Activated T-cell treated with anti-CD3 and anti-CD28 coated beads, Interleukin-2, amount 50 U/mL, for 24 hours (primary cell): ENCODE measurements at regions not wholly inside any gene's neighbourhood (a gene's known extent, or its start where the extent isn't known, plus 50 kb on each side); places are given as distances from the start of the nearest gene placed in this dataset.

Source experiments
- DNase-seq: peaks from one replicate; pipeline ENCODE4 v3.0.0-alpha.2; 2020
- H3K27ac Mint-ChIP-seq: 2 replicates; pipeline ENCODE4 v1.8.0; 2020; ENCODE audit warnings: mild to moderate bottlenecking, mixed read lengths
- H3K27me3 Mint-ChIP-seq: 2 replicates; pipeline ENCODE4 v1.8.0; 2020; ENCODE audit warnings: mixed read lengths
- H3K36me3 Mint-ChIP-seq: 2 replicates; pipeline ENCODE4 v1.8.0; 2020; ENCODE audit warnings: low read depth, mixed read lengths
- H3K4me1 Mint-ChIP-seq: 2 replicates; pipeline ENCODE4 v1.8.0; 2020; ENCODE audit warnings: low read depth, mixed read lengths
- H3K4me3 Mint-ChIP-seq: 2 replicates; pipeline ENCODE4 v1.8.0; 2020; ENCODE audit warnings: mild to moderate bottlenecking, moderate library complexity, mixed read lengths
- H3K9me3 Mint-ChIP-seq: 2 replicates; pipeline ENCODE4 v1.8.0; 2020; ENCODE audit warnings: mixed read lengths

GRCh38 chr20:41978875-41979274 is 360.7 kb upstream of the CHD6 start:
- no peaks in the 10 kb centered on the region for H3K36me3 Mint-ChIP-seq
- H3K4me3 Mint-ChIP-seq = no peak overlapping the region
- no peaks in the 10 kb centered on the region for H3K4me1 Mint-ChIP-seq
- no peak for DNase-seq
- H3K27ac Mint-ChIP-seq = no peak overlapping the region
- no peaks in the 10 kb centered on the region for H3K9me3 Mint-ChIP-seq
- H3K27me3 Mint-ChIP-seq = no peaks in the 10 kb centered on the region

- H3K27me3 Mint-ChIP-seq = no peaks in the 10 kb centered on the region
- DNase-seq = no peak
- no peak overlapping the region for H3K4me3 Mint-ChIP-seq
- H3K9me3 Mint-ChIP-seq = no peaks in the 10 kb centered on the region
- H3K36me3 Mint-ChIP-seq = no peaks in the 10 kb centered on the region
- H3K27ac Mint-ChIP-seq = no peak overlapping the region
- no peaks in the 10 kb centered on the region for H3K4me1 Mint-ChIP-seq
These were observed 360.1 kb upstream of the CHD6 start for GRCh38 chr20:41978246-41978790.

GRCh38 chr20:41969656-41970055 is 351.5 kb upstream of the CHD6 start:
- H3K4me1 Mint-ChIP-seq = no peaks in the 10 kb centered on the region
- no peaks in the 10 kb centered on the region for H3K36me3 Mint-ChIP-seq
- H3K4me3 Mint-ChIP-seq = no peak overlapping the region

GRCh38 chr20:41960166-41960565 is 342.0 kb upstream of the CHD6 start:
- H3K4me1 Mint-ChIP-seq = no peaks in the 10 kb centered on the region
- DNase-seq = no peak
- no peaks in the 10 kb centered on the region for H3K9me3 Mint-ChIP-seq
- H3K4me3 Mint-ChIP-seq = no peak overlapping the region
- H3K27me3 Mint-ChIP-seq = peaks cover 4% of the 10 kb centered on the region
- no peaks in the 10 kb centered on the region for H3K36me3 Mint-ChIP-seq
- no peak overlapping the region for H3K27ac Mint-ChIP-seq

More at GRCh38 chr20:41969656-41970055, 351.5 kb upstream of the CHD6 start:
- Mint-ChIP-seq H3K27me3 (peaks cover 7% of the 10 kb centered on the region), H3K27ac (no peak overlapping the region), H3K9me3 (peaks cover 9% of the 10 kb centered on the region)
- no peak for DNase-seq

- H3K27me3 Mint-ChIP-seq = peaks cover 4% of the 10 kb centered on the region
- H3K4me1 Mint-ChIP-seq = no peaks in the 10 kb centered on the region
- no peak overlapping the region for H3K27ac Mint-ChIP-seq
- H3K4me3 Mint-ChIP-seq = no peak overlapping the region
- no peaks in the 10 kb centered on the region for H3K36me3 Mint-ChIP-seq
- no peaks in the 10 kb centered on the region for H3K9me3 Mint-ChIP-seq
- no peak for DNase-seq
These were observed 340.2 kb upstream of the CHD6 start for GRCh38 chr20:41958391-41958790.

GRCh38 chr20:41956338-41957074 is 338.3 kb upstream of the CHD6 start:
- Mint-ChIP-seq H3K4me1 (no peaks in the 10 kb centered on the region), H3K27me3 (peaks cover 4% of the 10 kb centered on the region), H3K36me3 (no peaks in the 10 kb centered on the region), H3K4me3 (no peak overlapping the region), H3K27ac (no peak overlapping the region), H3K9me3 (no peaks in the 10 kb centered on the region)
- DNase-seq = no peak

- Mint-ChIP-seq H3K9me3 (no peaks in the 10 kb centered on the region), H3K4me3 (no peak overlapping the region), H3K36me3 (no peaks in the 10 kb centered on the region), H3K27ac (no peak overlapping the region), H3K4me1 (no peaks in the 10 kb centered on the region), H3K27me3 (peaks cover 7% of the 10 kb centered on the region)
- DNase-seq = no peak
These were observed 334.0 kb upstream of the CHD6 start for GRCh38 chr20:41952166-41952565.

- H3K27me3 Mint-ChIP-seq = peaks cover 3% of the 10 kb centered on the region
- no peak for DNase-seq
- no peak overlapping the region for H3K27ac Mint-ChIP-seq
These were observed 333.4 kb upstream of the CHD6 start for GRCh38 chr20:41951615-41952014.

GRCh38 chr20:41939659-41940058 is 321.5 kb upstream of the CHD6 start:
- Mint-ChIP-seq H3K27me3 (no peaks in the 10 kb centered on the region), H3K4me1 (no peaks in the 10 kb centered on the region), H3K36me3 (no peaks in the 10 kb centered on the region), H3K4me3 (no peak overlapping the region), H3K27ac (no peak overlapping the region), H3K9me3 (no peaks in the 10 kb centered on the region)
- no peak for DNase-seq

More at GRCh38 chr20:41951615-41952014, 333.4 kb upstream of the CHD6 start:
- Mint-ChIP-seq H3K9me3 (no peaks in the 10 kb centered on the region), H3K4me1 (no peaks in the 10 kb centered on the region), H3K4me3 (no peak overlapping the region), H3K36me3 (no peaks in the 10 kb centered on the region)

GRCh38 chr20:41938353-41938752 is 320.2 kb upstream of the CHD6 start:
- Mint-ChIP-seq H3K36me3 (no peaks in the 10 kb centered on the region), H3K27ac (no peak overlapping the region), H3K4me1 (no peaks in the 10 kb centered on the region), H3K4me3 (no peak overlapping the region), H3K9me3 (no peaks in the 10 kb centered on the region), H3K27me3 (no peaks in the 10 kb centered on the region)
- DNase-seq = no peak

GRCh38 chr20:41935259-41935791 is 317.1 kb upstream of the CHD6 start:
- Mint-ChIP-seq H3K4me1 (no peaks in the 10 kb centered on the region), H3K9me3 (no peaks in the 10 kb centered on the region), H3K27me3 (no peaks in the 10 kb centered on the region), H3K36me3 (no peaks in the 10 kb centered on the region), H3K27ac (no peak overlapping the region), H3K4me3 (no peak overlapping the region)
- no peak for DNase-seq

- Mint-ChIP-seq H3K4me1 (no peaks in the 10 kb centered on the region), H3K9me3 (no peaks in the 10 kb centered on the region), H3K4me3 (no peak overlapping the region), H3K36me3 (no peaks in the 10 kb centered on the region), H3K27ac (no peak overlapping the region), H3K27me3 (peaks cover 5% of the 10 kb centered on the region)
- DNase-seq = no peak
These were observed 314.3 kb upstream of the CHD6 start for GRCh38 chr20:41932431-41932830.

GRCh38 chr20:41927655-41928054 is 309.5 kb upstream of the CHD6 start:
- Mint-ChIP-seq H3K4me3 (no peak overlapping the region), H3K27me3 (peaks cover 18% of the 10 kb centered on the region), H3K36me3 (no peaks in the 10 kb centered on the region), H3K9me3 (no peaks in the 10 kb centered on the region), H3K27ac (no peak overlapping the region), H3K4me1 (no peaks in the 10 kb centered on the region)
- no peak for DNase-seq

- Mint-ChIP-seq H3K27me3 (peaks cover 18% of the 10 kb centered on the region), H3K27ac (no peak overlapping the region), H3K4me3 (no peak overlapping the region), H3K36me3 (no peaks in the 10 kb centered on the region), H3K9me3 (no peaks in the 10 kb centered on the region), H3K4me1 (no peaks in the 10 kb centered on the region)
- no peak for DNase-seq
These were observed 309.0 kb upstream of the CHD6 start for GRCh38 chr20:41927189-41927588.

- Mint-ChIP-seq H3K27ac (no peak overlapping the region), H3K27me3 (peaks cover 18% of the 10 kb centered on the region), H3K4me3 (no peak overlapping the region), H3K9me3 (no peaks in the 10 kb centered on the region), H3K36me3 (no peaks in the 10 kb centered on the region), H3K4me1 (no peaks in the 10 kb centered on the region)
- no peak for DNase-seq
These were observed 307.3 kb upstream of the CHD6 start for GRCh38 chr20:41925476-41925875.
